ENCODE measurements at regions not wholly inside any gene's neighbourhood (a gene's known extent, or its start where the extent isn't known, plus 50 kb on each side); places are given as distances from the start of the nearest gene placed in this dataset.

- Mint-ChIP-seq H3K27me3 (ENCODE audit: insufficient read depth) (peaks cover 33% of the 10 kb centered on the region), H3K4me1 (peaks cover 22% of the 10 kb centered on the region), H3K27ac (no peak overlapping the region), H3K9me3 (peaks cover 5% of the 10 kb centered on the region), H3K4me3 (no peak overlapping the region), H3K36me3 (ENCODE audit: low read depth) (no peaks in the 10 kb centered on the region)
- Histone ChIP-seq H3K27ac (ENCODE audit: low read depth, low read length) (no peak overlapping the region), H3K4me3 (ENCODE audit: low read length) (no peak overlapping the region), H3K9me3 (ENCODE audit: control insufficient read depth, low read length) (peaks cover 5% of the 10 kb centered on the region), H3K9ac (ENCODE audit: extremely low read depth, low read length, poor library complexity, severe bottlenecking) (no peak overlapping the region), H3K36me3 (ENCODE audit: control insufficient read depth, insufficient read depth, low read length) (no peaks in the 10 kb centered on the region), H3K4me1 (ENCODE audit: control insufficient read depth, insufficient read depth, low read length) (peaks cover 8% of the 10 kb centered on the region), H3K27me3 (ENCODE audit: control insufficient read depth, insufficient read depth, low read length, poor library complexity, severe bottlenecking) (peaks cover 24% of the 10 kb centered on the region)
- WGBS, 2 experiments (ENCODE audit: insufficient coverage in 1 of 2, insufficient read length in 1 of 2): 89 to 90% methylated on average over 2 to 3 of the region's 3 CpGs
- no peak for TF ChIP-seq CTCF (conservative IDR thresholded peaks at IDR 0.05)
- DNase-seq: no peak
Observed at GRCh38 chr2:174690026-174690425, 74.2 kb downstream of the CHRNA1 start.

- Mint-ChIP-seq H3K27me3 (ENCODE audit: insufficient read depth) (peaks cover 46% of the 10 kb centered on the region), H3K36me3 (ENCODE audit: low read depth) (no peaks in the 10 kb centered on the region), H3K9me3 (peaks cover 5% of the 10 kb centered on the region), H3K4me1 (peaks cover 29% of the 10 kb centered on the region), H3K4me3 (no peak overlapping the region), H3K27ac (no peak overlapping the region)
- H3K36me3 ChIP-seq (ENCODE audit: control insufficient read depth, insufficient read depth, low read length): no peaks in the 10 kb centered on the region
- H3K9me3 ChIP-seq (ENCODE audit: control insufficient read depth, low read length): peaks cover 5% of the 10 kb centered on the region
- peaks cover 8% of the 10 kb centered on the region for H3K4me1 ChIP-seq (ENCODE audit: control insufficient read depth, insufficient read depth, low read length)
- H3K9ac ChIP-seq (ENCODE audit: extremely low read depth, low read length, poor library complexity, severe bottlenecking): no peak overlapping the region
- H3K4me3 ChIP-seq (ENCODE audit: low read length): no peak overlapping the region
- TF ChIP-seq CTCF (conservative IDR thresholded peaks at IDR 0.05): peak; percentile 42
- no peak for DNase-seq
- H3K27ac ChIP-seq (ENCODE audit: low read depth, low read length): no peak overlapping the region
- WGBS, 2 experiments (ENCODE audit: insufficient coverage in 1 of 2, insufficient read length in 1 of 2): 74 to 83% methylated on average over 1 to 2 of the region's 2 CpGs
- H3K27me3 ChIP-seq (ENCODE audit: control insufficient read depth, insufficient read depth, low read length, poor library complexity, severe bottlenecking): peaks cover 39% of the 10 kb centered on the region
Observed at GRCh38 chr2:174688079-174688478, 76.2 kb downstream of the CHRNA1 start.

GRCh38 chr2:174686430-174686829 lies 77.8 kb downstream of the CHRNA1 start:
- no peak overlapping the region for H3K27ac Mint-ChIP-seq
- H3K27me3 Mint-ChIP-seq (ENCODE audit: insufficient read depth): peaks cover 54% of the 10 kb centered on the region
- Histone ChIP-seq H3K9ac (ENCODE audit: extremely low read depth, low read length, poor library complexity, severe bottlenecking) (no peak overlapping the region), H3K4me1 (ENCODE audit: control insufficient read depth, insufficient read depth, low read length) (peaks cover 8% of the 10 kb centered on the region), H3K27me3 (ENCODE audit: control insufficient read depth, insufficient read depth, low read length, poor library complexity, severe bottlenecking) (peaks cover 43% of the 10 kb centered on the region), H3K27ac (ENCODE audit: low read depth, low read length) (no peak overlapping the region), H3K4me3 (ENCODE audit: low read length) (no peak overlapping the region), H3K9me3 (ENCODE audit: control insufficient read depth, low read length) (no peaks in the 10 kb centered on the region), H3K36me3 (ENCODE audit: control insufficient read depth, insufficient read depth, low read length) (no peaks in the 10 kb centered on the region)
- no peak for DNase-seq
- H3K4me1 Mint-ChIP-seq: peaks cover 31% of the 10 kb centered on the region
- H3K9me3 Mint-ChIP-seq: no peaks in the 10 kb centered on the region
- TF ChIP-seq CTCF (conservative IDR thresholded peaks at IDR 0.05): no peak
- H3K36me3 Mint-ChIP-seq (ENCODE audit: low read depth): no peaks in the 10 kb centered on the region
- H3K4me3 Mint-ChIP-seq: no peak overlapping the region
- 100% methylated on average over 1 of the region's 1 CpG; no CpG with 5 or more reads in 1 of the 2 experiments for WGBS, 2 experiments (ENCODE audit: insufficient coverage in 1 of 2, insufficient read length in 1 of 2)
